ENCODE measurements at regions not wholly inside any gene's neighbourhood (a gene's known extent, or its start where the extent isn't known, plus 50 kb on each side); places are given as distances from the start of the nearest gene placed in this dataset.

GRCh38 chr15:31459400-31459748 is 132.7 kb downstream of the KLF13 start:
- Histone ChIP-seq H3K36me3 (ENCODE audit: control insufficient read depth in 2 of 2, extremely low read depth in 1 of 2, insufficient read depth in 2 of 2, low read length in 2 of 2) (no peaks in the 10 kb centered on the region), H3K4me3 (replicated peaks in 1 of 3; ENCODE audit: insufficient read depth in 1 of 3, low read depth in 1 of 3, low read length in 3 of 3) (no peak overlapping the region), H3K4me2 (ENCODE audit: insufficient read depth, low read length) (no peak overlapping the region), H4K20me1 (replicated peaks; ENCODE audit: control insufficient read depth, extremely low read depth, insufficient read depth, low read length) (no peaks in the 10 kb centered on the region), H3K27me3 (ENCODE audit: control insufficient read depth in 2 of 2, insufficient read depth in 2 of 2, low read length in 2 of 2) (peaks cover 0 to 6% of the 10 kb centered on the region in 2 experiments), H3K4me1 (ENCODE audit: control insufficient read depth, extremely low read depth, insufficient read depth, low read length) (no peaks in the 10 kb centered on the region), H2AFZ (ENCODE audit: low read depth, low read length) (no peak overlapping the region), H3K9me1 (replicated peaks; ENCODE audit: control insufficient read depth, extremely low read depth, insufficient read depth, low read length) (no peaks in the 10 kb centered on the region), H3K9me3 (replicated peaks; ENCODE audit: control insufficient read depth, insufficient read depth, low read length) (no peaks in the 10 kb centered on the region), H3K79me2 (ENCODE audit: control insufficient read depth, insufficient read depth, low read length) (no peaks in the 10 kb centered on the region), H3K27ac (ENCODE audit: insufficient read depth, low read depth, low read length) (no peak overlapping the region), H3K9ac (replicated peaks; ENCODE audit: extremely low read depth, insufficient read depth, low read length) (no peak overlapping the region)
- ChIA-PET POLR2A (no interaction called here), CTCF (interaction anchor here (1.3 to 1.6 kb wide), 2 partner anchors 14 to 29 kb away, joined by 3 to 4 read pairs; no protein-coding TSS in a partner anchor)
- dilution Hi-C loops (cut with MboI; ENCODE audit: extremely low pct_ligation_motif_present, low sequenced_read_pairs) = no loop called here
- no TSS peak for BruUV-seq (replicated peaks)
- intact Hi-C loops (cut with micrococcal nuclease) = no loop called here
- FAIRE-seq (no peak), DNase-seq (ENCODE audit: low read depth, low spot score) (no peak)
- TF ChIP-seq GATA2 (IDR thresholded peaks at IDR 0.05; ENCODE audit: insufficient read depth, insufficient read length, low read depth, low read length) (no peak), POLR2A (IDR thresholded peaks at IDR 0.05; ENCODE audit: low read depth, low read length) (no peak), EZH2 (IDR thresholded peaks at IDR 0.05; ENCODE audit: borderline replicate concordance, low read depth, low read length, severe bottlenecking) (no peak), FOS (IDR thresholded peaks at IDR 0.05; ENCODE audit: borderline replicate concordance, insufficient read depth, low read length) (no peak), JUN (IDR thresholded peaks at IDR 0.05; ENCODE audit: borderline replicate concordance, insufficient read depth, insufficient read length, low read depth) (no peak), MYC (IDR thresholded peaks at IDR 0.05; ENCODE audit: low read depth, low read length) (no peak), POLR2AphosphoS5 (IDR thresholded peaks at IDR 0.05; ENCODE audit: insufficient read depth, low read depth, low read length) (no peak)
- TF ChIP-seq, protein P1, sequence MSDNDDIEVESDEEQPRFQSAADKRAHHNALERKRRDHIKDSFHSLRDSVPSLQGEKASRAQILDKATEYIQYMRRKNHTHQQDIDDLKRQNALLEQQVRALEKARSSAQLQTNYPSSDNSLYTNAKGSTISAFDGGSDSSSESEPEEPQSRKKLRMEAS (IDR thresholded peaks at IDR 0.05; ENCODE audit: insufficient read depth, insufficient read length) = no peak
- TF ChIP-seq, protein P2, sequence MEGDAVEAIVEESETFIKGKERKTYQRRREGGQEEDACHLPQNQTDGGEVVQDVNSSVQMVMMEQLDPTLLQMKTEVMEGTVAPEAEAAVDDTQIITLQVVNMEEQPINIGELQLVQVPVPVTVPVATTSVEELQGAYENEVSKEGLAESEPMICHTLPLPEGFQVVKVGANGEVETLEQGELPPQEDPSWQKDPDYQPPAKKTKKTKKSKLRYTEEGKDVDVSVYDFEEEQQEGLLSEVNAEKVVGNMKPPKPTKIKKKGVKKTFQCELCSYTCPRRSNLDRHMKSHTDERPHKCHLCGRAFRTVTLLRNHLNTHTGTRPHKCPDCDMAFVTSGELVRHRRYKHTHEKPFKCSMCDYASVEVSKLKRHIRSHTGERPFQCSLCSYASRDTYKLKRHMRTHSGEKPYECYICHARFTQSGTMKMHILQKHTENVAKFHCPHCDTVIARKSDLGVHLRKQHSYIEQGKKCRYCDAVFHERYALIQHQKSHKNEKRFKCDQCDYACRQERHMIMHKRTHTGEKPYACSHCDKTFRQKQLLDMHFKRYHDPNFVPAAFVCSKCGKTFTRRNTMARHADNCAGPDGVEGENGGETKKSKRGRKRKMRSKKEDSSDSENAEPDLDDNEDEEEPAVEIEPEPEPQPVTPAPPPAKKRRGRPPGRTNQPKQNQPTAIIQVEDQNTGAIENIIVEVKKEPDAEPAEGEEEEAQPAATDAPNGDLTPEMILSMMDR (IDR thresholded peaks at IDR 0.05; ENCODE audit: extremely low read depth in 1 of 2, insufficient read depth in 1 of 2, low read depth in 1 of 2, low read length in 2 of 2) = no peak

Measured in endothelial cell of umbilical vein (primary cell).